ENCODE measurements at regions not wholly inside any gene's neighbourhood (a gene's known extent, or its start where the extent isn't known, plus 50 kb on each side); places are given as distances from the start of the nearest gene placed in this dataset.

DNA sequence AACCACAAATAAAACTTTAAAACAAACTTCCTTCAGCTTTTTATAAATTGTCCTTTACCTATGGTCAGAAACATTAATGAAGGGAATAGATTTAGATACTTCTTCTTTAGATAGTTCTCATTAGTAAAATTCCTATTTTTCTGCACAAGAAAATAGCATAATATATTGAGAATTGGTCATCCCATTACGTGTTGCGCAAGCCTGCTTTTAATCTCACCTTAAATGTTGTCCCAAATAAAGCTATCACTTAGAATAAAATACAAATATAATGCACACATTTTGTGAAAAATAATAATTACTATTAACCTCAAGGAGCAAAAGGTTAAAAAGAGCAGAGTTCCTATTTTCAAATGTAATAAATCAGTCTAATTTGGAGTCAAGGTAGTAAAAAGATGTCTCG, 95.2 kb upstream of the TTC29 start:
- Histone ChIP-seq H3K36me3 (no peaks in the 10 kb centered on the region), H3K9me3 (no peaks in the 10 kb centered on the region), H3K4me3 (no peak overlapping the region), H3K27ac (no peak overlapping the region), H3K27me3 (peaks cover 0 to 18% (median 3%) of the 10 kb centered on the region in 9 donors), H3K4me1 (no peaks in the 10 kb centered on the region)
- intact Hi-C loops (cut with DNase I) = no loop called here
- TF ChIP-seq, protein P1, sequence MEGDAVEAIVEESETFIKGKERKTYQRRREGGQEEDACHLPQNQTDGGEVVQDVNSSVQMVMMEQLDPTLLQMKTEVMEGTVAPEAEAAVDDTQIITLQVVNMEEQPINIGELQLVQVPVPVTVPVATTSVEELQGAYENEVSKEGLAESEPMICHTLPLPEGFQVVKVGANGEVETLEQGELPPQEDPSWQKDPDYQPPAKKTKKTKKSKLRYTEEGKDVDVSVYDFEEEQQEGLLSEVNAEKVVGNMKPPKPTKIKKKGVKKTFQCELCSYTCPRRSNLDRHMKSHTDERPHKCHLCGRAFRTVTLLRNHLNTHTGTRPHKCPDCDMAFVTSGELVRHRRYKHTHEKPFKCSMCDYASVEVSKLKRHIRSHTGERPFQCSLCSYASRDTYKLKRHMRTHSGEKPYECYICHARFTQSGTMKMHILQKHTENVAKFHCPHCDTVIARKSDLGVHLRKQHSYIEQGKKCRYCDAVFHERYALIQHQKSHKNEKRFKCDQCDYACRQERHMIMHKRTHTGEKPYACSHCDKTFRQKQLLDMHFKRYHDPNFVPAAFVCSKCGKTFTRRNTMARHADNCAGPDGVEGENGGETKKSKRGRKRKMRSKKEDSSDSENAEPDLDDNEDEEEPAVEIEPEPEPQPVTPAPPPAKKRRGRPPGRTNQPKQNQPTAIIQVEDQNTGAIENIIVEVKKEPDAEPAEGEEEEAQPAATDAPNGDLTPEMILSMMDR (IDR thresholded peaks at IDR 0.05) = no peak
- no peak for TF ChIP-seq POLR2A (IDR thresholded peaks at IDR 0.05)
- WGBS, 4 donors = 89 to 92% (median 91%) methylated on average over 3 of the region's 3 CpGs
- ATAC-seq (no peak), DNase-seq (no peak)

DNA sequence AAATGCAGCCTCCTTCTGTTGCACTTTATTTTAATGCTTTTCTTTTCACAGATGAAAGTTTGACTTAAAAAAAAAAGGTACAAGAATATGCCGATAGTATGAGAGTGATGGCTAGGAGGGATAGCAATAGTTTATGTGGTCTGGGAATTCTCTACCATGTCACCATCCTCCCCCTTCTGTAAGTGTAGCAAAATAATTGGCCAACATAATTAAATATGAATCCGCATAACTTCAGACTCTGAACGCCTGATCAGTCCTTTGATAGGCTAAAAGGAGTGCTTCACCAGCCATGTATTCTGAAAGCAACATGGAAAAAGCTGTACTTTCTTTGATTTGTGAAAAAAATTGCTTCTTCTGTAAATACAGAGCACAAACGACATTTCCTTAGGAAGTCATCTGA, 95.7 kb upstream of the TTC29 start:
- H3K27me3 ChIP-seq = peaks cover 0 to 18% (median 0%) of the 10 kb centered on the region in 9 donors
- H3K27ac ChIP-seq = no peak overlapping the region
- no peaks in the 10 kb centered on the region for H3K4me1 ChIP-seq
- TF ChIP-seq, protein P1 (IDR thresholded peaks at IDR 0.05) = no peak
- no peak for TF ChIP-seq POLR2A (IDR thresholded peaks at IDR 0.05)
- no peak for ATAC-seq
- no peaks in the 10 kb centered on the region for H3K36me3 ChIP-seq
- H3K4me3 ChIP-seq = no peak overlapping the region
- DNase-seq = no peak
- intact Hi-C loops (cut with DNase I) = no loop called here
- 65 to 71% (median 67%) methylated on average over 4 of the region's 4 CpGs for WGBS, 4 donors
- H3K9me3 ChIP-seq = no peaks in the 10 kb centered on the region

DNA sequence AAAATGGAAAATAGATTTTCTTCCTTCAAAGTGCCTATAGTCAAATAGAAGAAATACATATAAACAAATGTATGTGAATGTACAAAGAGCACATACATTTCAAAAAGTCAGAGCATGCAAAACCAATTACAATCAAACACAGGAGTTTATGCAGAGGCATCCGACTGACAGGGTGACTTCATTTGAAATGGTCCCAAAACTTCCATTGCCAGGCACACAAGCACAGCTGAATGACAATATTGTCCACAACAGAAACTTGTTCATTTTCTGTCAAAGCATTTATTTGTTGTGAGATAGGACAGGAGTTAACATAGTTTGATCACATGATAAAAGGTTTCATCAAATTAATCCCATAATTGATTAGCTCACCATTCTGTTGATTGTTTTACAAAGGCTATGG, 96.4 kb upstream of the TTC29 start:
- no peak for ATAC-seq
- intact Hi-C loops (cut with DNase I) = no loop called here
- no peaks in the 10 kb centered on the region for H3K4me1 ChIP-seq
- no peaks in the 10 kb centered on the region for H3K36me3 ChIP-seq
- no peak for DNase-seq
- H3K27ac ChIP-seq = no peak overlapping the region
- WGBS, 4 donors = 76 to 80% (median 79%) methylated on average over 1 of the region's 1 CpG
- no peak for TF ChIP-seq POLR2A (IDR thresholded peaks at IDR 0.05)
- TF ChIP-seq, protein P1 (IDR thresholded peaks at IDR 0.05) = no peak
- H3K4me3 ChIP-seq = no peak overlapping the region
- H3K9me3 ChIP-seq = no peaks in the 10 kb centered on the region
- H3K27me3 ChIP-seq = peaks cover 0 to 18% (median 0%) of the 10 kb centered on the region in 9 donors

DNA sequence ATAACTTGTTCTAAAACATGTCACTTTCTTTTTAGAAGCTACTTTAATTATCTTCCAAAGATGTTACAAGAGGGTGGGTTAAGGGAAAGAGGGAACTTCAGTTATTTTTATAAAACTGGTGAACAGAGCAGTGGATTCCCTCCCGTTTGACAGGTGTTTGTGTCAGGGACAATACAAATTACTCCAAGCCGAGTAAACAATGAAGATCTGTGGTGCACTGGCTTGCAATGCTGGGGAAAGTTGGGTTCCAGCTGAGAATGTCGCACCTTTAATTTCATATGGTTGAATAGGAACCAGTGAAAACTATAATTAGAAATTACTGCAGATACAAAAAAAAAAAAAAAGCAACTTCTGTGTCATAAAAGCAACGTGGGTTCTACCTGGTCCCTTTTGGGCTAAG, 98.6 kb upstream of the TTC29 start:
- no peak for TF ChIP-seq POLR2A (IDR thresholded peaks at IDR 0.05)
- 64 to 73% (median 68%) methylated on average over 4 of the region's 4 CpGs for WGBS, 4 donors
- peaks cover 0 to 18% (median 0%) of the 10 kb centered on the region in 9 donors for H3K27me3 ChIP-seq
- DNase-seq = no peak
- intact Hi-C loops (cut with DNase I) = no loop called here
- no peaks in the 10 kb centered on the region for H3K4me1 ChIP-seq
- H3K9me3 ChIP-seq = peaks cover 0 to 4% (median 0%) of the 10 kb centered on the region in 12 donors
- no peak overlapping the region for H3K27ac ChIP-seq
- H3K4me3 ChIP-seq = no peak overlapping the region
- no peaks in the 10 kb centered on the region for H3K36me3 ChIP-seq
- no peak for ATAC-seq

DNA sequence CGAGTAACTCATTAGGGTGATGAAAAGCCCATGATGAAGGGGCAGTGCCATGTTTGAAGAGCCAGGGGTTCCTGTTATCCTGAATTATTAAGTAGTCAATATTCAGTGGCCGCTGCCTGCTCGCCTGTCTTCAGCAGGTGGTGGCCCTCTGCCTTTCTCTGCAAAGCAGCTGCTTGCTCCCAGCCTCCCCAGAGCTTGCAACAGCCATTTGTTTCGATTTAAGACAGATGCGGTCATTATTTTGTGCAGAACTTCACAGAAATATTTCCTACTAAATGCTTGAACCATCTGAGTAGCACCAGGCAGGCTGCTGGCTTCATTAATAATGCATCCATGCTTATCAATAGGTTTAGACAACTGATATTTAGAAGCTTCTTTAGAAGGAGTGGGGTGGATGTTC, 104.3 kb upstream of the TTC29 start:
- no peak overlapping the region for H3K27ac ChIP-seq
- ATAC-seq (no peak), DNase-seq (no peak)
- no peak overlapping the region for H3K4me3 ChIP-seq
- H3K4me1 ChIP-seq = peaks cover 0 to 9% (median 0%) of the 10 kb centered on the region in 12 donors
- intact Hi-C loops (cut with DNase I) = no loop called here
- no peaks in the 10 kb centered on the region for H3K27me3 ChIP-seq
- peaks cover 0 to 10% (median 0%) of the 10 kb centered on the region in 12 donors for H3K9me3 ChIP-seq
- TF ChIP-seq, protein P1 (IDR thresholded peaks at IDR 0.05) = no peak
- TF ChIP-seq POLR2A (IDR thresholded peaks at IDR 0.05) = no peak
- 78 to 85% (median 79%) methylated on average over 5 of the region's 5 CpGs for WGBS, 4 donors
- H3K36me3 ChIP-seq = no peaks in the 10 kb centered on the region
